Esophagus muscularis mucosa (tissue), 4 donors: ENCODE measurements at regions not wholly inside any gene's neighbourhood (a gene's known extent, or its start where the extent isn't known, plus 50 kb on each side); places are given as distances from the start of the nearest gene placed in this dataset.

Experiments used
- DNase-seq: peaks from one replicate; pipeline ENCODE4 v3.0.0-alpha.2; 2017; ENCODE audit errors: extremely low spot score
- H3K27ac ChIP-seq, 4 donors: fragments of 200-600 bp; sonication (generic); replicated peaks in 1 of 4; 1 replicate in 3 of 4; 2 replicates in 1 of 4; pipeline ENCODE4 v1.5.1; 2016 to 2019; ENCODE audit warnings: mild to moderate bottlenecking in 1 of 4
- H3K27me3 ChIP-seq, 4 donors: fragments of 200-600 bp; sonication (generic); one replicate each; pipeline versions ENCODE4 v1.5.1 to v1.6.0; 2016 to 2019
- H3K36me3 ChIP-seq, 4 donors: fragments of 200-600 bp; sonication (generic); one replicate each; pipeline ENCODE4 v1.5.1; 2016 to 2019
- H3K4me1 ChIP-seq, 4 donors: fragments of 200-600 bp; sonication (generic); one replicate each; pipeline ENCODE4 v1.5.1; 2016 to 2019
- H3K4me3 ChIP-seq, 4 donors: fragments of 200-600 bp; sonication (generic); 1 replicate in 2 of 4; 2 replicates in 2 of 4; pipeline ENCODE4 v1.5.1; 2016 to 2019; ENCODE audit warnings: mild to moderate bottlenecking in 4 of 4, moderate library complexity in 1 of 4
- H3K9me3 ChIP-seq, 4 donors: fragments of 200-600 bp; sonication (generic); 1 replicate in 3 of 4; 2 replicates in 1 of 4; pipeline ENCODE4 v1.5.1; 2016 to 2019
- CTCF ChIP-seq, 3 experiments: fragments of 200-600 bp in 2 of 3; fragments of 450-650 bp in 1 of 3; sonication (generic) in 2 of 3; IDR thresholded peaks; one replicate each; pipeline ENCODE4 v1.5.1; 2017 to 2019; ENCODE audit warnings: antibody characterized with exemption in 3 of 3, mild to moderate bottlenecking in 2 of 3, moderate library complexity in 1 of 3
- EP300 ChIP-seq: sonication (generic); formaldehyde crosslinking; IDR thresholded peaks from one replicate; pipeline ENCODE4 v1.6.1; 2017; ENCODE audit warnings: antibody characterized with exemption
- POLR2A ChIP-seq: fragments of 450-650 bp; IDR thresholded peaks from one replicate; pipeline ENCODE4 v1.6.1; 2017; ENCODE audit warnings: antibody characterized with exemption, moderate library complexity, mild to moderate bottlenecking, low read depth
- POLR2AphosphoS5 ChIP-seq, 2 donors: sonication (generic); formaldehyde crosslinking; IDR thresholded peaks; one replicate each; pipeline ENCODE4 v1.6.1; 2017; ENCODE audit warnings: antibody characterized with exemption in 2 of 2
- WGBS: methylation state at CpG from one replicate; pipeline ENCODE4 v1.1.5; 2018; 5-methylcytosine and 5-hydroxymethylcytosine counted together
- intact Hi-C: fragments of 100-400 bp; cut with DNase I; formaldehyde crosslinking; loops from one replicate; pipeline ENCODE4 v1.15.1; 2023

- Histone ChIP-seq H3K4me1 (peaks cover 7 to 34% (median 23%) of the 10 kb centered on the region in 4 donors), H3K4me3 (no peak overlapping the region), H3K36me3 (no peaks in the 10 kb centered on the region), H3K27ac (no peak overlapping the region), H3K27me3 (no peaks in the 10 kb centered on the region), H3K9me3 (no peaks in the 10 kb centered on the region)
- no peak for DNase-seq
- intact Hi-C loops = no loop called here
- TF ChIP-seq POLR2AphosphoS5 (IDR thresholded peaks at IDR 0.05) (no peak), EP300 (no peak), CTCF (IDR thresholded peaks at IDR 0.05) (no peak), POLR2A (no peak)
- 80% methylated on average over 2 of the region's 2 CpGs for WGBS
These were observed 706.7 kb upstream of the PHF14 start for GRCh38 chr7:10266976-10267375.

DNA sequence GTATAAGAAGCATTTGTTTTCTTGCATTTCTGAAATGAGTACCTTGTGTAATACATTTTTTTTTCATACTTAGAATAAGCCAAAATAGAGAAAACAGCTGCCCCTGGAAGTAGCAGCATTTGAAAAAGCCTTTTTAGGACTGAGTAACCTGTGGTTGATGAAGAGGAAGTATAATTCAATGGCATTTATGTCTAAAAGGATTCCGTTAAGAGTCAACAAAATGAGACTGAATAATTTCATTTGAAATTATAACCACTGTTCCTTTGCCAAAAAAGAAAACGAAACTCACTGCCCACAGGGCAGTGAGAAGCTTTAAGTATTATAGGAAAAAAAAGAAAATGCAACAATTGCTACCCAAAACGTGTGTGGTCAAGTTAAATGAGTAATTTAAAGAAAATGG is 705.6 kb upstream of the PHF14 start:
- Histone ChIP-seq H3K27me3 (no peaks in the 10 kb centered on the region), H3K4me3 (no peak overlapping the region), H3K36me3 (no peaks in the 10 kb centered on the region), H3K27ac (no peak overlapping the region), H3K9me3 (no peaks in the 10 kb centered on the region), H3K4me1 (peaks cover 7 to 34% (median 23%) of the 10 kb centered on the region in 4 donors)
- intact Hi-C loops = no loop called here
- WGBS = 7% methylated on average over 3 of the region's 3 CpGs
- DNase-seq = no peak
- no peak for TF ChIP-seq POLR2AphosphoS5 (IDR thresholded peaks at IDR 0.05)
- no peak for TF ChIP-seq CTCF (IDR thresholded peaks at IDR 0.05)
- TF ChIP-seq EP300 = no peak
- TF ChIP-seq POLR2A = no peak

DNA sequence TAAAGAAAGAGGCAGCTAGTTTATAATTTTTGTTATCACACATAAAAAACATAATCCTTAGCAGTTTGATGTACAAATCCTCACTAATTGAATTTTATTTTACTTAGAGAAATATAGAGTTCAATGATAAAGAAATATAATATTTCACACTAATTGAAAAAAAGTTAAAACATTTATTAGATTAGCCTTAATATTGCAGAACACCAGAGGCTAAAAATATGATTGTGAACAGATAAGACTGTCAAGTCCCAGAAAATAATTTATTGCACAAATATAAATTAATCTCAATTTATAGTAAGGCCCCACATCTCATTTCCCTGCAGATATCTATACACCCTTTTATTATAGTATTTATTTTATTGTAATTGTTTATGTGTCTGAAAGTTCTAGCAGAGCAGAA is 690.8 kb upstream of the PHF14 start:
- no peaks in the 10 kb centered on the region for H3K9me3 ChIP-seq
- DNase-seq = no peak
- no peaks in the 10 kb centered on the region for H3K27me3 ChIP-seq
- TF ChIP-seq POLR2A (no peak), CTCF (IDR thresholded peaks at IDR 0.05) (no peak), POLR2AphosphoS5 (IDR thresholded peaks at IDR 0.05) (no peak), EP300 (no peak)
- no peak overlapping the region for H3K4me3 ChIP-seq
- intact Hi-C loops = no loop called here
- H3K27ac ChIP-seq = no peak overlapping the region
- no peaks in the 10 kb centered on the region for H3K36me3 ChIP-seq
- H3K4me1 ChIP-seq = no peaks in the 10 kb centered on the region

DNA sequence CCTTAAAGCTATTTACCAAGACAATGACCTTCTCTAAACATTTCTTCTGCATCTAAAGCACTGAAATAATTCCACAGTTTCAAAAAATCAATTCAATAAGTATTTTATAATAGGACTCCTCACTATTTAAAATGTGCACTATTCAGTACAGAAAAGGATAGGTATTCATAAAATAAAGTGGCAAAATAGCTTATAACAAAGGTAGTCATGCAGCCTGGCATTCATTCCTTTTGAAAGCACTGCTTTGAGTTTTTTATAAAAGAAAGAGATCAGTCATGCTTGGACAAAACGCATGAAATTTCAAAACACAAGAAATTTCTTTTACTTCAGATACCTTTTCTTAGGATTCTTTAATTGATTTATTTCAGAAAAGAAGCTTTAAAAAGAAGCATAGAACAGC is 689.7 kb upstream of the PHF14 start:
- intact Hi-C loops = no loop called here
- Histone ChIP-seq H3K4me1 (no peaks in the 10 kb centered on the region), H3K9me3 (no peaks in the 10 kb centered on the region), H3K27ac (no peak overlapping the region), H3K4me3 (no peak overlapping the region), H3K27me3 (no peaks in the 10 kb centered on the region), H3K36me3 (no peaks in the 10 kb centered on the region)
- WGBS = 87% methylated on average over 1 of the region's 1 CpG
- no peak for TF ChIP-seq CTCF (IDR thresholded peaks at IDR 0.05)
- no peak for TF ChIP-seq EP300
- TF ChIP-seq POLR2AphosphoS5 (IDR thresholded peaks at IDR 0.05) = no peak
- TF ChIP-seq POLR2A = no peak
- DNase-seq = no peak

DNA sequence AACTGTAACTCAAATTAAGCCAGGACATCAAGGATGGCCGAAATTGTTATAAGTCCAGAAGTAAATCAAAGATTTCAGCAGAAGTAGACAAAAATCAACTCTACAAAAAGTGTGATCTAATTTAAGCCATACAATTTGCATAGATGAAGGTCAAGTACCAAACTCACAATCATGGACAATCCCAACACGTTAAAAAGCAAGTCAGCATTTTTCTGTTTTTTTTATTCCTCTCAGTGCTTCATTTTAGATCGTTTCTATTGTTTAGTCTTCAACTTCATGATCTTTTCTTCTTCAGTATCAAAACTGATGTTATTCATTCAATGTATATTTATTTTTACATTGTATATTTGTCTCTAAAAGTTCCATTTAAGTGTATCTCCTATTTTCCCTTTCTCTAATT is 674.3 kb upstream of the PHF14 start:
- Histone ChIP-seq H3K4me3 (no peak overlapping the region), H3K4me1 (peaks cover 0 to 6% (median 1%) of the 10 kb centered on the region in 4 donors), H3K27ac (no peak overlapping the region), H3K9me3 (no peaks in the 10 kb centered on the region), H3K36me3 (no peaks in the 10 kb centered on the region), H3K27me3 (no peaks in the 10 kb centered on the region)
- no peak for DNase-seq
- 79% methylated on average over 3 of the region's 3 CpGs for whole genome bisulfite sequencing
- intact Hi-C loops = no loop called here
- TF ChIP-seq POLR2AphosphoS5 (IDR thresholded peaks at IDR 0.05) = no peak
- no peak for TF ChIP-seq EP300
- TF ChIP-seq CTCF (IDR thresholded peaks at IDR 0.05) = no peak
- TF ChIP-seq POLR2A = no peak
